ENCODE measurements at regions not wholly inside any gene's neighbourhood (a gene's known extent, or its start where the extent isn't known, plus 50 kb on each side); places are given as distances from the start of the nearest gene placed in this dataset.

GRCh38 chr3:168613151-168613550, 517.4 kb upstream of the GOLIM4 start:
- no TSS peak for BruUV-seq (replicated peaks)
- intact Hi-C loops (cut with micrococcal nuclease; ENCODE audit: unreplicated experiment), result no loop called here
- 38% methylated on average over 5 of the region's 5 CpGs for WGBS (ENCODE audit: low lambda C conversion rate)

DNA sequence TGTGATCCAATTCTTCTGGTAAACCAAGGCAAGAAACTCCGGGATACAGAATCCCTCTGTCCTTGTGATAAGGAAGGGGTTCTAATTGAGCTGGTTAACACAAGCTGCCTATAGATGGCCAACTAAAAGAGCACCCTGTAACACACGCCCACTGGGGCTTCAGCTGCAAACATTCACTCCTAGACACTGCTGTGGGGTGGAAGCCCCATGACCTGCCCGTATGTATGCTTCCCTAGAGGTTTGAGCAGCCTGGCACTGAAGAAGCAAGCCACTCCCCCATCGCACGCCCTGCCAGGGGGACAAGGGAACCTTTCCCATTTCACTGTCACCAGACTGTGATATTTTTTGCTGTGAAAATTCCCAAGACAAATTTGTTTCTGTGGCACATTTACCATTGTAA, 516.9 kb upstream of the GOLIM4 start:
- intact Hi-C loops (cut with micrococcal nuclease; ENCODE audit: unreplicated experiment) (no loop called here), in situ Hi-C loops (cut with HindIII; ENCODE audit: extremely low pct_ligation_motif_present, low pct_unique_long_range_greater_than_20kb) (loop anchor here (10.0 kb wide), 1 partner anchor 398 kb away; no protein-coding TSS in a partner anchor)
- Histone ChIP-seq H3K27me3 (ENCODE audit: control insufficient read depth in 1 of 2, insufficient read depth in 2 of 2, low read length in 2 of 2) (no peaks in the 10 kb centered on the region), H3K4me1 (ENCODE audit: insufficient read depth, low read length) (no peaks in the 10 kb centered on the region), H3K79me2 (ENCODE audit: insufficient read depth, low read length) (no peaks in the 10 kb centered on the region), H2AFZ (ENCODE audit: low read length) (no peak overlapping the region), H3K9me3 (ENCODE audit: low read length) (no peaks in the 10 kb centered on the region), H3K4me3 (replicated peaks in 1 of 3; ENCODE audit: insufficient read depth in 1 of 3, low read depth in 2 of 3, low read length in 3 of 3) (no peak overlapping the region), H3K36me3 (replicated peaks in 1 of 2; ENCODE audit: control insufficient read depth in 1 of 2, insufficient read depth in 2 of 2, low read length in 2 of 2) (no peaks in the 10 kb centered on the region), H4K20me1 (ENCODE audit: insufficient read depth, low read length) (no peaks in the 10 kb centered on the region), H3K27ac (ENCODE audit: extremely low read length, insufficient read depth, low read length) (no peak overlapping the region), H3K4me2 (ENCODE audit: low read depth, low read length) (no peak overlapping the region), H3K9ac (ENCODE audit: insufficient read depth, low read depth, low read length) (no peak overlapping the region)
- ATAC-seq, result no peak
- CTCF ChIA-PET (ENCODE audit: low intra/inter-chr PET ratio, low total read pairs), result no interaction called here
- no peak for FAIRE-seq
- BruUV-seq (replicated peaks), result no TSS peak
- POLR2A ChIA-PET, result no interaction called here
- 13% methylated on average over 5 of the region's 5 CpGs for WGBS (ENCODE audit: low lambda C conversion rate)
- DNase-seq (ENCODE audit: low spot score), result no peak
- TF ChIP-seq ZNF383 (CRISPR knock-in tag; IDR thresholded peaks at IDR 0.05; ENCODE audit: borderline replicate concordance) (no peak), ZNF143 (CRISPR knock-in tag; IDR thresholded peaks at IDR 0.05) (no peak), ZNF615 (CRISPR knock-in tag; IDR thresholded peaks at IDR 0.05; ENCODE audit: borderline replicate concordance) (no peak), CREB3 (CRISPR knock-in tag; IDR thresholded peaks at IDR 0.05) (no peak)
- TF ChIP-seq, protein P1, sequence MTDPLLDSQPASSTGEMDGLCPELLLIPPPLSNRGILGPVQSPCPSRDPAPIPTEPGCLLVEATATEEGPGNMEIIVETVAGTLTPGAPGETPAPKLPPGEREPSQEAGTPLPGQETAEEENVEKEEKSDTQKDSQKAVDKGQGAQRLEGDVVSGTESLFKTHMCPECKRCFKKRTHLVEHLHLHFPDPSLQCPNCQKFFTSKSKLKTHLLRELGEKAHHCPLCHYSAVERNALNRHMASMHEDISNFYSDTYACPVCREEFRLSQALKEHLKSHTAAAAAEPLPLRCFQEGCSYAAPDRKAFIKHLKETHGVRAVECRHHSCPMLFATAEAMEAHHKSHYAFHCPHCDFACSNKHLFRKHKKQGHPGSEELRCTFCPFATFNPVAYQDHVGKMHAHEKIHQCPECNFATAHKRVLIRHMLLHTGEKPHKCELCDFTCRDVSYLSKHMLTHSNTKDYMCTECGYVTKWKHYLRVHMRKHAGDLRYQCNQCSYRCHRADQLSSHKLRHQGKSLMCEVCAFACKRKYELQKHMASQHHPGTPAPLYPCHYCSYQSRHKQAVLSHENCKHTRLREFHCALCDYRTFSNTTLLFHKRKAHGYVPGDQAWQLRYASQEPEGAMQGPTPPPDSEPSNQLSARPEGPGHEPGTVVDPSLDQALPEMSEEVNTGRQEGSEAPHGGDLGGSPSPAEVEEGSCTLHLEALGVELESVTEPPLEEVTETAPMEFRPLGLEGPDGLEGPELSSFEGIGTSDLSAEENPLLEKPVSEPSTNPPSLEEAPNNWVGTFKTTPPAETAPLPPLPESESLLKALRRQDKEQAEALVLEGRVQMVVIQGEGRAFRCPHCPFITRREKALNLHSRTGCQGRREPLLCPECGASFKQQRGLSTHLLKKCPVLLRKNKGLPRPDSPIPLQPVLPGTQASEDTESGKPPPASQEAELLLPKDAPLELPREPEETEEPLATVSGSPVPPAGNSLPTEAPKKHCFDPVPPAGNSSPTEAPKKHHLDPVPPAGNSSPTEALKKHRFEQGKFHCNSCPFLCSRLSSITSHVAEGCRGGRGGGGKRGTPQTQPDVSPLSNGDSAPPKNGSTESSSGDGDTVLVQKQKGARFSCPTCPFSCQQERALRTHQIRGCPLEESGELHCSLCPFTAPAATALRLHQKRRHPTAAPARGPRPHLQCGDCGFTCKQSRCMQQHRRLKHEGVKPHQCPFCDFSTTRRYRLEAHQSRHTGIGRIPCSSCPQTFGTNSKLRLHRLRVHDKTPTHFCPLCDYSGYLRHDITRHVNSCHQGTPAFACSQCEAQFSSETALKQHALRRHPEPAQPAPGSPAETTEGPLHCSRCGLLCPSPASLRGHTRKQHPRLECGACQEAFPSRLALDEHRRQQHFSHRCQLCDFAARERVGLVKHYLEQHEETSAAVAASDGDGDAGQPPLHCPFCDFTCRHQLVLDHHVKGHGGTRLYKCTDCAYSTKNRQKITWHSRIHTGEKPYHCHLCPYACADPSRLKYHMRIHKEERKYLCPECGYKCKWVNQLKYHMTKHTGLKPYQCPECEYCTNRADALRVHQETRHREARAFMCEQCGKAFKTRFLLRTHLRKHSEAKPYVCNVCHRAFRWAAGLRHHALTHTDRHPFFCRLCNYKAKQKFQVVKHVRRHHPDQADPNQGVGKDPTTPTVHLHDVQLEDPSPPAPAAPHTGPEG (CRISPR knock-in tag; IDR thresholded peaks at IDR 0.05), result no peak

More at GRCh38 chr3:168613151-168613550, 517.4 kb upstream of the GOLIM4 start:
- POLR2A ChIA-PET, result no interaction called here
- H3K79me2 ChIP-seq (ENCODE audit: insufficient read depth, low read length), result no peaks in the 10 kb centered on the region
- CTCF ChIA-PET (ENCODE audit: low intra/inter-chr PET ratio, low total read pairs), result no interaction called here
- H4K20me1 ChIP-seq (ENCODE audit: insufficient read depth, low read length), result no peaks in the 10 kb centered on the region
- no peak overlapping the region for H3K9ac ChIP-seq (ENCODE audit: insufficient read depth, low read depth, low read length)
- no peaks in the 10 kb centered on the region for H3K4me1 ChIP-seq (ENCODE audit: insufficient read depth, low read length)
- no peaks in the 10 kb centered on the region for H3K9me3 ChIP-seq (ENCODE audit: low read length)
- no peak for FAIRE-seq
- no peaks in the 10 kb centered on the region for H3K27me3 ChIP-seq (ENCODE audit: control insufficient read depth in 1 of 2, insufficient read depth in 2 of 2, low read length in 2 of 2)
- no peak overlapping the region for H3K4me2 ChIP-seq (ENCODE audit: low read depth, low read length)
- no peak for ATAC-seq
- no peak for DNase-seq (ENCODE audit: low spot score)
- no peak overlapping the region for H2AFZ ChIP-seq (ENCODE audit: low read length)
- no peak overlapping the region for H3K4me3 ChIP-seq (replicated peaks in 1 of 3; ENCODE audit: insufficient read depth in 1 of 3, low read depth in 2 of 3, low read length in 3 of 3)
- TF ChIP-seq ZNF776 (CRISPR knock-in tag; IDR thresholded peaks at IDR 0.05) (no peak), TP53 (CRISPR knock-in tag; conservative IDR thresholded peaks at IDR 0.05) (no peak), DMTF1 (CRISPR knock-in tag; IDR thresholded peaks at IDR 0.05) (no peak)
- in situ Hi-C loops (cut with HindIII; ENCODE audit: extremely low pct_ligation_motif_present, low pct_unique_long_range_greater_than_20kb), result loop anchor here (10.0 kb wide), 1 partner anchor 398 kb away; no protein-coding TSS in a partner anchor
- H3K36me3 ChIP-seq (replicated peaks in 1 of 2; ENCODE audit: control insufficient read depth in 1 of 2, insufficient read depth in 2 of 2, low read length in 2 of 2), result no peaks in the 10 kb centered on the region
- no peak overlapping the region for H3K27ac ChIP-seq (ENCODE audit: extremely low read length, insufficient read depth, low read length)
